Panc1 (cell line): ENCODE measurements at regions not wholly inside any gene's neighbourhood (a gene's known extent, or its start where the extent isn't known, plus 50 kb on each side); places are given as distances from the start of the nearest gene placed in this dataset.

ENCODE experiments used
- POLR2AphosphoS5 ChIP-seq: IDR thresholded peaks from 2 replicates; pipeline ENCODE4 v1.6.1; 2012; ENCODE audit warnings: mild to moderate bottlenecking, low read depth, low read length, moderate library complexity
- TF ChIP-seq, protein P1 (sequence below): fragments of 450-650 bp; IDR thresholded peaks from 2 replicates; pipeline ENCODE4 v1.5.1; 2017; ENCODE audit warnings: mild to moderate bottlenecking

DNA sequence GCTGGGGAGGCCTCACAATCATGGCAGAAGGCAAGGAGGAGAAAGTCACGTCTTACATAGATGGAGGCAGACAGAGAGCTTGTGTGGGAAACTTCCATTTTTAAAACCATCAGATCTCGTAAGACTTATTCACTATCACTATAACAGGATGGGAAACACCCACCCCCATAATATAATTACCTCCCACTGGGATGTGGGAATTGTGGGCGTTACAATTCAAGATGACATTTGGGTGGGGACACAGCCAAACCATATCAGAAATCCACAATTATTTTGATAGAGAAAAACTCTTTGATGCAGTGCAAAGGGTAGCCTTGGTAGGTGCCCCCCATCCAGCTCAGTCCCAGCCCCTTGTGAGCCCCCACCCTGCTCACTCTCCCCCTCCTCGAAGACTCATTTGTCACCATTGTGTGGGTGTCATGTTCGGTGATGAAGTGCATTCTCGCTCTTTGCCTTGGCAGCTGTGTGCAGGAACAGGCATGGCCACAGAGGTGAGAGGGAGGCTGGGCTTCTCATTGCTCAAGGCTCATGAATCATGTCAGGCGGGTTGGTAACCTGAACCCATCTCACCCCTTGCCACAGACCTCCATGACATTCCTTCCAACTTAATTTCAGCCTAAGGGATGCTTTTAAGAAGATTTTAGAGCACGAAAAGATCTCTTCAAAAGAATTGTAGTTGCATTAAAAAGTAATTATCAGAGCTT, 75.9 kb downstream of the BUB3 start:
- TF ChIP-seq, protein P1, sequence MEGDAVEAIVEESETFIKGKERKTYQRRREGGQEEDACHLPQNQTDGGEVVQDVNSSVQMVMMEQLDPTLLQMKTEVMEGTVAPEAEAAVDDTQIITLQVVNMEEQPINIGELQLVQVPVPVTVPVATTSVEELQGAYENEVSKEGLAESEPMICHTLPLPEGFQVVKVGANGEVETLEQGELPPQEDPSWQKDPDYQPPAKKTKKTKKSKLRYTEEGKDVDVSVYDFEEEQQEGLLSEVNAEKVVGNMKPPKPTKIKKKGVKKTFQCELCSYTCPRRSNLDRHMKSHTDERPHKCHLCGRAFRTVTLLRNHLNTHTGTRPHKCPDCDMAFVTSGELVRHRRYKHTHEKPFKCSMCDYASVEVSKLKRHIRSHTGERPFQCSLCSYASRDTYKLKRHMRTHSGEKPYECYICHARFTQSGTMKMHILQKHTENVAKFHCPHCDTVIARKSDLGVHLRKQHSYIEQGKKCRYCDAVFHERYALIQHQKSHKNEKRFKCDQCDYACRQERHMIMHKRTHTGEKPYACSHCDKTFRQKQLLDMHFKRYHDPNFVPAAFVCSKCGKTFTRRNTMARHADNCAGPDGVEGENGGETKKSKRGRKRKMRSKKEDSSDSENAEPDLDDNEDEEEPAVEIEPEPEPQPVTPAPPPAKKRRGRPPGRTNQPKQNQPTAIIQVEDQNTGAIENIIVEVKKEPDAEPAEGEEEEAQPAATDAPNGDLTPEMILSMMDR = no peak
- TF ChIP-seq POLR2AphosphoS5 = no peak
